HFFc6 (cell line): ENCODE measurements at regions not wholly inside any gene's neighbourhood (a gene's known extent, or its start where the extent isn't known, plus 50 kb on each side); places are given as distances from the start of the nearest gene placed in this dataset.

Experiments used
- DNase-seq: peaks from one replicate; pipeline ENCODE4 v3.0.0-alpha.2; 2018
- H3K27ac Mint-ChIP-seq: 2 replicates; pipeline ENCODE4 v1.8.0; 2020; ENCODE audit warnings: mild to moderate bottlenecking, mixed read lengths
- H3K27me3 Mint-ChIP-seq: 2 replicates; pipeline ENCODE4 v1.8.0; 2021; ENCODE audit warnings: mild to moderate bottlenecking, moderate library complexity, mixed read lengths; ENCODE audit not compliant: insufficient read depth
- H3K36me3 Mint-ChIP-seq: 2 replicates; pipeline ENCODE4 v1.8.0; 2021; ENCODE audit warnings: low read depth, mixed read lengths
- H3K4me1 Mint-ChIP-seq: 2 replicates; pipeline ENCODE4 v1.8.0; 2020; ENCODE audit warnings: low read depth, mixed read lengths
- H3K4me3 Mint-ChIP-seq: 2 replicates; pipeline ENCODE4 v1.8.0; 2020; ENCODE audit warnings: mild to moderate bottlenecking, moderate library complexity, mixed read lengths
- H3K9me3 Mint-ChIP-seq: 2 replicates; pipeline ENCODE4 v1.8.0; 2020; ENCODE audit warnings: mild to moderate bottlenecking, mixed read lengths
- TF ChIP-seq, protein P1 (sequence below): fragments of 200-600 bp; sonication (generic); IDR thresholded peaks from 2 replicates; pipeline ENCODE4 v1.5.0; 2021; ENCODE audit warnings: antibody characterized with exemption, mild to moderate bottlenecking

- Mint-ChIP-seq H3K27me3 (peaks cover 1% of the 10 kb centered on the region), H3K9me3 (no peaks in the 10 kb centered on the region; the same call in 1 of the 2 replicates), H3K36me3 (no peaks in the 10 kb centered on the region), H3K4me1 (no peaks in the 10 kb centered on the region), H3K4me3 (no peak overlapping the region), H3K27ac (no peak overlapping the region)
- DNase-seq: no peak
- TF ChIP-seq, protein P1, sequence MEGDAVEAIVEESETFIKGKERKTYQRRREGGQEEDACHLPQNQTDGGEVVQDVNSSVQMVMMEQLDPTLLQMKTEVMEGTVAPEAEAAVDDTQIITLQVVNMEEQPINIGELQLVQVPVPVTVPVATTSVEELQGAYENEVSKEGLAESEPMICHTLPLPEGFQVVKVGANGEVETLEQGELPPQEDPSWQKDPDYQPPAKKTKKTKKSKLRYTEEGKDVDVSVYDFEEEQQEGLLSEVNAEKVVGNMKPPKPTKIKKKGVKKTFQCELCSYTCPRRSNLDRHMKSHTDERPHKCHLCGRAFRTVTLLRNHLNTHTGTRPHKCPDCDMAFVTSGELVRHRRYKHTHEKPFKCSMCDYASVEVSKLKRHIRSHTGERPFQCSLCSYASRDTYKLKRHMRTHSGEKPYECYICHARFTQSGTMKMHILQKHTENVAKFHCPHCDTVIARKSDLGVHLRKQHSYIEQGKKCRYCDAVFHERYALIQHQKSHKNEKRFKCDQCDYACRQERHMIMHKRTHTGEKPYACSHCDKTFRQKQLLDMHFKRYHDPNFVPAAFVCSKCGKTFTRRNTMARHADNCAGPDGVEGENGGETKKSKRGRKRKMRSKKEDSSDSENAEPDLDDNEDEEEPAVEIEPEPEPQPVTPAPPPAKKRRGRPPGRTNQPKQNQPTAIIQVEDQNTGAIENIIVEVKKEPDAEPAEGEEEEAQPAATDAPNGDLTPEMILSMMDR: no peak
These were observed 153.5 kb downstream of the HHIP start for GRCh38 chr4:144799486-144799885.

DNA sequence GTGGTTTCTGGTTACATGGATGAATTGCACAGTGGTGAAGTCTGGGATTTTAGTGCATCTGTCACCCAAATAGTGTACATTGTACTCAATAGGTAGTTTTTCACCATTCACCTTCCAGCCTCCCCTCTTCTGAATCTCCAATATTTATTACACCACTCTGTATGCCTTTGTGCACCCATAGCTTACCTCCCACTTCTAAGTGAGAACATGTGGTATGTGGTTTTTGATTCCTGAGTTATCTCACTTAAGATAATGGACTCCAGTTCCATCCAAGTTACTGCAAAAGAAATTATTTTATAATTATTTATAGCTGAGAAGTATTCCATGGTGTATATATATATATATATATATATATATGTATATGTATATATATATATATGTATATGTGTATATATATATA lies 155.8 kb downstream of the HHIP start:
- Mint-ChIP-seq H3K4me1 (no peaks in the 10 kb centered on the region), H3K27ac (no peak overlapping the region), H3K36me3 (no peaks in the 10 kb centered on the region), H3K4me3 (no peak overlapping the region), H3K27me3 (no peaks in the 10 kb centered on the region; the same call in 1 of the 2 replicates), H3K9me3 (peaks cover 2% of the 10 kb centered on the region; the same call in 1 of the 2 replicates)
- TF ChIP-seq, protein P1: no peak
- DNase-seq: no peak

DNA sequence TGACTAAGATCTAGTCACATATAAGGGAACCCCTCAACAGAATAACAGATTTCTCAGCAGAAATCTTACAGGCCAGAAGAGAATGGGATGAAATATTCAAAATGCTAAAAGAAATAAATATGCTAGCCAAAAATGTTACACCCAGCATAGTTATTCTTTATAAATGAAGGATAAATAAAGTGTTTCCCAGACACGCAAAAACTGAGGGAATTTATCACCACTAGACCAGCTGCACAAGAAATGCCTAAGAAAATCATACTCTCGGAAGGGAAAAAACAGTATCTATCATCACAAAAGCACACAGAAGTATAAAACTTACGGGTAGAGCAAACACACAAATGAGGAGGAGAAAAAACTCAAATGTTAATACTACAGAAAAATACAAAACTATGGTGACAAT lies 162.1 kb downstream of the HHIP start:
- Mint-ChIP-seq H3K27ac (no peak overlapping the region), H3K4me3 (no peak overlapping the region), H3K9me3 (peaks cover 17% of the 10 kb centered on the region), H3K27me3 (peaks cover 2% of the 10 kb centered on the region; the same call in 1 of the 2 replicates), H3K36me3 (0 out of 2 replicates have a peak, but pooled peaks cover 5% of the 10 kb centered on the region), H3K4me1 (no peaks in the 10 kb centered on the region)
- DNase-seq: no peak
- TF ChIP-seq, protein P1: no peak

DNA sequence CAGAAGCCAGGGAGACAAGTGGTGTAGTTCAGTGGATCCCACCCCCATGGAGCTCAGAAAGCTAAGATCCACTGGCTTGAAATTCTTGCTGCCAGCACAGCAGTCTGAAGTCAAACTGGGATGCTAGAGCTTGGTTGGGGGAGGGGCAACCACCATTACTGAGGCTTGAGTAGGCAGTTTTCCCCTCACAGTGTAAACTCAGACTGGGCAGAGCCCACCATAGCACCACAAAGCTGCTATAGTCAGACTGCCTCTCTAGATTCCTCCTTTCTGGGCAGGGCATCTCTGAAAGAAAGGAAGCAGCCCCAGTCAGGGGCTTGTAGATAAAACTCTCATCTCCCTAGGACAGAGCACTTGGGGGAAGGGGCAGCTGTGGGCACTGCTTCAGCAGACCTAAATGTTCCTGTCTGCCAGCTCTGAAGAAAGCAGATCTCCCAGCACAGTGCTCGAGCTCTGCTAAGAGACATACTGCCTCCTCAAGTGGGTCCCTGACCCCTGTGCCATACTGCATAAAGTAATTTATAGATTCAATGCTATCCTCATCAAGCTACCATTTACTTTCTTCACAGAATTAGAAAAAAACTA lies 163.2 kb downstream of the HHIP start:
- no peak for DNase-seq
- Mint-ChIP-seq H3K9me3 (peaks cover 17% of the 10 kb centered on the region), H3K4me1 (no peaks in the 10 kb centered on the region), H3K4me3 (no peak overlapping the region), H3K36me3 (0 out of 2 replicates have a peak, but pooled peaks cover 5% of the 10 kb centered on the region), H3K27me3 (peaks cover 2% of the 10 kb centered on the region; the same call in 1 of the 2 replicates), H3K27ac (no peak overlapping the region)
- TF ChIP-seq, protein P1: no peak

- no peak for DNase-seq
- H3K4me1 Mint-ChIP-seq: peaks cover 10% of the 10 kb centered on the region
- H3K27me3 Mint-ChIP-seq: no peaks in the 10 kb centered on the region
- no peaks in the 10 kb centered on the region for H3K9me3 Mint-ChIP-seq
- no peak overlapping the region for H3K27ac Mint-ChIP-seq
- TF ChIP-seq, protein P1: no peak
- H3K4me3 Mint-ChIP-seq: no peak overlapping the region
- H3K36me3 Mint-ChIP-seq: no peaks in the 10 kb centered on the region
These were observed 170.7 kb downstream of the HHIP start for GRCh38 chr4:144816668-144817067.
